NCI-H1694 treated with DMSO at 0.1 percent for 48 hours (cell line): ENCODE measurements at regions not wholly inside any gene's neighbourhood (a gene's known extent, or its start where the extent isn't known, plus 50 kb on each side); places are given as distances from the start of the nearest gene placed in this dataset.
"Not testable (repeated sequence)": the region's sequence is repeated elsewhere in the genome, so short reads cannot be mapped to it uniquely, and the experiment has no call there.

Experiments used
- DNase-seq: peaks from one replicate; lab custom pipeline; 2025; lab: John Stamatoyannopoulos, UW

DNA sequence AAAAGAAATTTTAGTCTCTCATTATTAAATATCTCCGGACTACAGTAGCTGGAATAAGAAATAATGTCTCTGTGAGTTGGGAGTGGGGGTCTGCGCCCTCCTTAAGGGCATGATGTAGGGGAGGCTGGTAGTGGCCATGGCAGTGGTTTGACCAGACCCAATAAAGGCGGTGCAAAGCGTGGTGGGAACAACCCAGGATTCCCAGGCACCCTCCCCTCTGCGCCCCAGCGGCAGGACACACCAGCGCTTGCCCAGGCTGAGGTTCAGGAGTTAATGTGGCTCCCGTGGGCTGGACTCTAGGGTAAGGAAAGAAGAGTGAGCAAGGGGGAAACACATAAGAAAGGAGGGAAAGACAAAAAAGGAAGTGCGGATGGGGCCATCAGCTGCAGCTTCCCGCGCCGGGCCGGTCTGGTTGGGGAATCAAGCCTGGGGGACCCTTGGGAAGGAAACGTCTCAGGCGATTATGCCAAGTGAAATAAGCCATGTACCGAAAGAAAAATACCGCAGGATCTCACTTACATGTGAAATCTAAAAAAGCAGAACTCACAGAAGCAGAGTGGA, 157.5 kb upstream of the SMIM31 start:
- no peak for DNase-seq

DNA sequence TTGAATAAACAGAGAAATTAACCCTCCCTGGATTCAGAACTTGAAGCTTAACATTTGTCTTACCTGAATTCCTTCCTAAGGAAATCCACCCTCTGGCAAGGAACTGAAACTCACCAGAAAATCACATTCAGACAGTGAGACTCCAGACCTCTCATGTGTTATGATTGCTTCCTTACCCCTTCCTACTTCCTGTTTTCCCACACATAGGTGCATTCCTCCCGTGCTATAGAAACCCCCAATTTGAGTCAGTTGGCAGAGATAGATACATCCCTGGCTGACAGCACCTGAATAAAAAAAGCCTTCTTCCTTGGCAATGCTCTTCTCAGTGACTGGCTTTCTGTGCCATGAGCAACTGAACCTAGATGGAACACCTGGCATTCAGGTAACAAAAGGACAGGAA, 157.0 kb upstream of the SMIM31 start:
- DNase-seq: no peak

DNA sequence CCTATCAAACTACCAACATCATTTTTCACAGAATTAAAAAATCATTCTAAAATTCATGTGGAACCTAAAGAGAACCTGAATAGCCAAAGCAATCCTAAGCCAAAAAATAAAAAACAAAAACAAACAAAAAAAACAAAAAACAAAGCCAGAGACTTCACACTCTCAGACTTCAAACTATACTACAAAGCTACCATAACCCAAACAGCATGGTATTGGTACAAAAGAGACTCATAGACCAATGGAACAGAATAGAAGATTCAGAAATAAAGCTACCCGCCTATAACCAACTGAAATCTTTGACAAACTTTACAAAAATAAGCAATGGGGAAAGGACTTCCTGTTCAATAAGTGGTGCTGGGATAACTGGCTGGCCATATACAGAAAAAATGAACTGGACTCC, 152.3 kb upstream of the SMIM31 start:
- no peak for DNase-seq

DNA sequence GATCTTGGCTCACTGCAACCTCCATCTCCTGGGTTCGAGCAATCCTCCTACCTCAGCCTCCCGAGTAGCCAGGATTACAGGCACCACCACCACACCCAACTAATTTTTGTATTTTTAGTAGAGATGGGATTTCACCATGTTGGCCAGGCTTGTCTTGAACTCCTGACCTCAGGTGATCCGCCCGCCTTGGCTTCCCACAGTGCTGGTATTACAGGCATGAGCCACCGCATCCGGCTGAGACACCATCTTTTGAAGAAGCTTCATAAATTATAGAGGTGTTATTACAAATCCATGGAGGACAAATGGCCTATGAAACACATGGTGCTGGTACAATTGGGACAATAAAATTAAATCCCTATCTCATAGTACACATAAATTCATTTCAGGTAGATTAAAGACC, 148.1 kb upstream of the SMIM31 start:
- DNase-seq: not testable (repeated sequence)

DNA sequence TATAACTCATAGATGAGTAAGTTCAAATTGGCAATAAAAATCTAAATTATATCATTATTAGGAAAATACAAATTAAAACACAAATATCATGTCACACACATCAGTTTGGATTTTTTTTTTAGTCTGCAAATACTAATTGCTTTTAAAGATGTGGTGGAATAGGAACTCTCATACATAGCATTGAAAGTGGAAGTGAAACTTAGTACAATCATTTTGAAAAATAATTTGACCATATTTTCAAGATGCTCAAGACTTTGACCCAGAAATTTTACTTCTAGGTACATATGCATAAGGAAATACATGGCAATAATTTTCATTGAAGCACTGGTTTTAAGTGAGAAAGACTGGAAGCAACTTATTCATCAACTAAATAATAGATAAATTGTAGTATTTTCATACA, 147.5 kb upstream of the SMIM31 start:
- DNase-seq: no peak

DNA sequence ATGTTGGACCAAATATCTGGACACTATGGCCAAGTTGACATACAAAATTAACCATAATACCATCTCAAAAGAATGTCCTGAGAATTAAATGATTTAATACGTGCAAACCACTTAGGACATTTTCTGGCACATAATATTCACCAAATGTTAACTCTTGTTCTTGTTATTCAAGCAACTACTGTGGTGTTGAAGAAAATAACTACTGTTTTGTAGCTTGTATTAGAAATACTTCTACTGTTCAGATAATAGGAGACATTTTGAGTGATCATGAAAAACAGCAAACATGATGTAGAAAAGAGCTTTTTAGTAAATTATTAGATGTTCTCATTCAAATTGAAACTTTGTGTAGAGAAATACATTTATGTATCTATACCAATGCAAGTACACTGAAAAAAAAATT, 140.7 kb upstream of the SMIM31 start:
- DNase-seq: no peak

DNA sequence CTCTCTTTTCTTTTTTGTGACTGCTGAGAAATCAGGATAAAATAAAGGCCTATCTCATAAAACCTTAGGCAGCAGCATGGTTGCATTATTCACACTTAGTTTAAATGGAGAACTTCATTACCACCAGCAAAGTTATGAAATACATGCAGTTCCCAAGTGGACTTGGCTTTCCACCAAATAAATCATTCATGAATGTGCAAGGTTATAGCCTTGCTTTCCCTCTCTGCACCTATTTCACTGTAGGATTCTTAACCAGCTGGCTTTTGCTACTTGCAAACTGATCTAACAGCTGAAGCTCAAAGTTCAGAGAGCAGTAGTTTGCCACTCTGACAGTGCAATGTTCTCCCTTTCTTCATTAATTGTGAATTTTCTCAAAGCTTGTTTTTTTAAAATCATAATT, 140.1 kb upstream of the SMIM31 start:
- DNase-seq: no peak

DNA sequence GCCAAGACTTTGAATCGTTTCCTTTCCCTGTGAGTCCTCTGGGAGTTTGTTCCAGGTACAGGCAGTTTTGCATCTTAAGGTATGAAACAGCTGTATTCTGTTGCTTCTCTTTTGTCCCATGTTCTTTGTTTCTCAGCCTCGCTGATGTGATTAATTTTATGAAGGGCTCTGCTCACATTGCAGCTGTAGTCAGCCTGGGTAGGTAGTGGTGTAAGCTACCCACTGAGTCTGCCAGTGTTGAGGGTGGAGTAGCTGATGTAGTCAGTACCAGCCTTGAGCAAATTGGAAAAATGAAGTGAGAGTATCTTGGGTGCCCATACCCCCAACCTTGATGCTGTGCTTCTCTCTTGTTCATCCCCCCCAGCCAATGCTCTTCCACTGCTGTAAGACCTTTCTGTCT, 139.6 kb upstream of the SMIM31 start:
- DNase-seq: no peak

DNA sequence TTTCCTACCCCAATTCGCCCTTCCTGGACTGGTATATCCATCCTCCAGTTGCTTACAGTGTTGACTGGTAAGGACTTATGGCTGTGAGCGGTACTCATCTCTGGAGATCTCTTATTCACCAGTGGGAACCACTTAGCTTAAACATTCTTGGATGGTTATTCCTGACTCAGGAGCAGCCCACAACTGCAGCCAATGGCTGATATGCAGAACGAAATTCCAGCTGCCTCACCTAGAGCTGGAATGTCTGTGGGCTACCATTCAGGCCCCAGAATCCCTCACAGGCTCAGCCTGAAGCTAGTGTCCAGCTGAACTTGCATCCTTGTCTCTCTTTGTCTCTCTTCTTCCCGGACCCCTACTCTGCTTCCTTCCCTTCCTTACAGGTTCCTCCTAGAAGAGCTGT, 138.9 kb upstream of the SMIM31 start:
- no peak for DNase-seq

DNA sequence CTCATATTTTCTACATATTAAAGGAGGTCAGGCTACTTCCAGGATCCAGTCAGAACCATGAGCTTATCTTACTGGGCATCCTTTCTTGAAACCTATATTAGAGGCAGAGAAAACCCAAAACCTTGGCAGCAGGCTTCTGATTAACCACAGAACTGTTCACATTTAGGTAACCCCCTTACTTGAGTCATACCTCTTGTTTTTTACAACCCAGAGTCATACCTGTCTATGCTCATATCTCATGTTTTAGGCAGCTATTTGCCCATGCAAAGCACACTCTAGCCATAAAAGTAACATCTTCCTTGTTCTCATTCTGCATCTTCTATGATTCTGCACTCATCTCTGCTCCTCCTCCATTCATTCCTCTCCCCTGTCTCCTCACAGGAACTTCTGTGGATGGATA, 138.0 kb upstream of the SMIM31 start:
- no peak for DNase-seq

DNA sequence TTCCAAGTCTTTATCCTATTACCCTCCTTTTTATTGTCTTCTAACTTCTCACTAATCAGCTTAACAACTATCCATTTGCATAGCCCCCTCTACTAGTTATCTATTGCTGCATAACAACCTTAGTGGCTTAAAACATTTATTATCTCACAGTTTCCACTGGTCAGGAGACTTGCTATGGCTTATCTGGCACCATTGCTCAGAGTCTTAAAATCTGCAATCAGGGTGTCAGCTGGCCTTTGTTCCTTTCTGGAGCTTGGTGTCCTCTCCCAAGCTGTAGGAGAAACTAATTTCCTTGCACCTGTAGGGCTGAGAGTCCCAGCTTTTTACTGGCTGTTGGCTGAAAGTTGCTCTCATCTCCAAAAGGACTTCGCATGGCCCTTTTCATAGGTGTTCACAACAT, 137.0 kb upstream of the SMIM31 start:
- no peak for DNase-seq

DNA sequence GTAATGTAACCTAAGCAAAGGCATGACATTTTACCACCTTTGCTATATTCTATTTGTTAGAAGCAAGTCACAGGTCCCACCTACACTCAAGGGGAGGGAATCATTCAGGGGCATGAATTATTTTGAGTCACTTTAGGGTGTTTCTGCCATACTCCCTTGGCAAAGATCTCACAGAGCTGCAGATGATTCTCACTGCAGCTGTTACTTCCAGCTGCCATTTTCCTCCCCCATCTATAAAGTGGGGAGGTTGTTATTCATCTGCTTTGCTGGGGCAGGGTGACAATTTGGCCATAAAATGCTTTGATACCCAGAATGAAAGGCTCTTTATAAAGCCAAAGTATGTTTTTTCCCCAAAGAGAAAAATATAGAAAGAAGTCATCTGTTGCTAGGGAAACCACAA, 136.5 kb upstream of the SMIM31 start:
- DNase-seq: no peak

DNA sequence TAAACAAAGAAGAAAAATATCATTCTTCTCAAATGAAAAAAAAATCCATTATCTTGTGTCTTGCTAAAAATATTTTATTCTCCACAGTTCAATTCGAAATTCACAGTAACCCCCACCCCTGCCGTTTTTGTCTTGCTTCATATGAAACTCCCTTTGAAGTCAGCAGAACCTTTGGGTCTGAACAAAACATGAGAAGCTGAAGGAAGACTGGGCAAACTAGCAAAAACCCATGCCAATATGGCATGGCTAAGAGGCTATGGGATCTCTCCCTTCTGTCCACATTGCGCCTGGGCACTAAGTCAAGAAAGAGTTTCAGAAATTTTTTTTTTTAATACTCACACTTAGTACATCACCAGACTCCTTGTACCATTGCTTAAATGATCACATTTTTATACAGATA, 136.0 kb upstream of the SMIM31 start:
- DNase-seq: no peak

DNA sequence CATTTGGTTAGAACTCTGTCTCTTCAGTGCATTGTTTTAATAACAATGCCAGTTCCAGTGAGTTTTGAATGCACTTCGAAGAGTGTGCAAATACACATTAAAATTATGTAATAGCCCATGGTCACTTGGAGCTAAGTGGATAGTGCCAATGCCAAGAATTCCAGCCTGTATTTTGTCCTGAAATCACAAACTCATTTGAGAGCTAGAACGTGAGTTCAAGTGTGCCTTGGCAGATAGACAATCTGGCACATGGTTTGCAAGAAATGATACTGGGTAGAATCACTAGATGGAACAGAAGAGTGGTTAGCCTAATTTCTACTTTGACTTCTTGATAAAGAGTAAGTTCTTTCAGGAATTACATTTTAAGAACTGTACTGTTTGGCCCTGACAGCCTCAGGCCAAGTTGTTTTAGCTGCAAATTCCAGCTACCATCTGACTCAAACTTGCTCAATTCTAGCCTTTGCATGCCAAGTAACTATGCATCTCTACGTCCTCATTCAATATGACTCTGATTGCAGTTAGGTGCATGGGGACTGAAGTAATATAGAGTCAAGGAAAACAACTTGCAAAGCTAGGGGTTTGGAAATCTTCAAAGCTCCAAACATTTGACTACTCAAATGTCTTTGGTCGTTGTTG, 131.9 kb upstream of the SMIM31 start:
- DNase-seq: no peak

DNA sequence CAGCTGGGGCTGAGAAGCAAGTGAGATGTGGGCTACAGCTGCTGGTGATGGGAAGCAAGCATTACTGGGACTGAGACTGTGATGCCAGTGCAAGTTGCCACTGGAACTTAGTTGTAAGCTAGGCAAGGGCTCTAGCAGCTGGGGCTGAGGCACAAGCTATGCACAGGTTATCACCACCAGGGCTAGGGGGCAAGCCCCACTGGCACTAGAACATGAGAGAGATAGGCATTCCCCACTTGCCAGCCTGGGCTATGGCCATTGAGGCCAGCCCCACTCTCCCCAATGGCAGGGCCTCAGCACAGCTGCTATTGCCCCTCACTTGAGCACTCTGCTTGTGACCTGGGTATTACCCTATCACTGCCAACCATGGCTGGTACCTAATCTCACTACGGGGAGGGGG, 130.8 kb upstream of the SMIM31 start:
- no peak for DNase-seq

DNA sequence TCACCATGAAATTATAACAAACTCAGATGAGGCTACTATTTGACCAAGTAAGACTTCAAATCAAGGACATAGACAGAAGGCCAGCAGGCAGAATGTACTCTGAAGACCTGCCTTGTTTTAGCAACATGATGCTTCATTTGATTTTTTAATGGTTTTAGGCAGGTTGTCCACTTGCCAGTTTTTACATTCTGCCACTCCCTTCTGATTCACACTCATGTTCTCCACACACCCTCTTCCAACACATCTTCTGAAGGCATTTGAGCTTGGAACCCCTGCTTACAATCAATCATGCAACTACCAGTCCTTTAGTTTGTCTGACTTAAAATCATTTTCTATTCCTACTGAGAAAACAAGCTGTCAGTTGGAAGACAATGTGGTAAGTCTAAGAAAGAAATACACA, 114.9 kb upstream of the SMIM31 start:
- DNase-seq: no peak

DNA sequence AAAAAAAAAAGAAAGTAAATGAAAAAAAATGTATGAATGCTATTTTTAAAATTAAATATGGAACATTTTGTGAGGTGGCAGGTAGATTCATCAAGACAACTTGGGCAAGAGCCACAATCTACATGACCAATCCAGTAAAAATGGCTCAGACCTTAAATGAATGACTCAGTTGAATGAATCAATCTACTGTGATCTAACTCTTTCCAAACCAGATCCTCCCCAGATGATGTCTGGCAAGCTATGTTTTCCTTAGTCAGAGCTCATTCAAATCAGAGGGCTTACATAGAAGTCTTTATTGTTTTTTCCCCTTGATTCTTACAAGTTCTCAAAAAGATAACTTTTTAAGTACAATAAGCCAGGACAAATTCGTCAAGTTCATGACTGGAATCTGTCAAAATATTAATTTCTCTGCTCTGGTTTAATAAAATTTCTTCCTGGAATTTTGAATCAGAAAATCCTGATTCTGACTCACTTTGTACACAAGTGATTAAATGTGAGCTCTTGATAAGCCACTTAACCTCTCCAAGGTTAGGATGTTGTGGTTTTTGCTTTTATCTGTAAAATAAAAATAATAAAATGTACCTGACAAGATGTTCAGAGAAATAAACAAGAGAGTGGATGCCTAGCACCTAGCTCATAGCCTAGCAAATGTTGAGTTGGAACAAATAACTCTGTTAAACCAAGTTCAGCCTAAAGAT, 105.6 kb upstream of the SMIM31 start:
- no peak for DNase-seq

DNA sequence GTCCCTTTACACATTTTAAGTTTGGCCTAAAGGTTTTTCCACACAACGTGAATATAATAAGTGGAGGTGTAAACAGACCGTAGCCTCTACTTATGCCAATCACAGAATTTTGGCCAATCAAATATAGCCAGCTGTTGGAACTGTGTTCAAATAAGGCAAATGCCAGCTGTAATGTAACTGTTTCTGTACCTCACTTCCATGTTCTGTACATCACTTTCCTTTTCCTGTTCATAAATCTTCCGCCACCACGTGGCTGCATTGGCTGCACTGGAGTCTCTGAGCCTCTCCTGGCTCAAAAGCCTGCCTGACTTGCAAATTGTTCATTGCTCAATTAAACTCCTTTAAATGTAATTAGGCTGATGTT, 105.1 kb upstream of the SMIM31 start:
- no peak for DNase-seq

DNA sequence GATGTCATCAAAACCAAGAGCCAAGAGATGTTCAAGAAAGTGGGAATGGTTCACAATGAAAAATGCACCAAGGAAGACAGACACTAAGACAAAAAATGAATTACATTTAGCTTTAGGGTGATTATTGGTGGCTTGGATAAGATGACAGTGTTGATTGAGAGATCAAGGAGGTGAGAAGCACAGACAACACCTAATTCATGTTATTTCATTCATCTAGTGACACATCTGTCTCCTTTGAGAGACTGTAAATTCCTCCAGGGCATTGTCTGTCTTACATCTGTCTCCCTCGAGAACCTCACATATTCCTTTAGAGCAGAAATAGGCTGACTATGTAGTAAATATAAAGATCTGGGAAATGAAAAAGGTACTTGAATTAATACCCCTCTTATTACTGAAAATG, 94.2 kb upstream of the SMIM31 start:
- DNase-seq: no peak

DNA sequence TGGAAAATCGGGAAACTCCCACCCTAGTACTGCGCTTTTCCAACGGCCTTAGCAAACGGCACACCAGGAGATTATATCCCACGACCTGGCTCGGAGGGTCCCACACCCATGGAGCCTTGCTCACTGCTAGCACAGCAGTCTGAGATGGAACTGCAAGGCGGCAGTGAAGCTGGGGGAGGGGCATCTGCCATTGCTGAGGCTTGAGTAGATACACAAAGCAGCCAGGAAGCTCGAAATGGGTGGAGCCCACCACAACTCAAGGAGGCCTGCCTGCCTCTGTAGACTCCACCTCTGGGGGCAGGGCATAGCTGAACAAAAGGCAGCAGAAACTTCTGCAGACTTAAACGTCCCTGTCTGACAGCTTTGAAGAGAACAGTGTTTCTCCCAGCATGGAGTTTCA, 77.8 kb upstream of the SMIM31 start:
- not testable (repeated sequence) for DNase-seq

DNA sequence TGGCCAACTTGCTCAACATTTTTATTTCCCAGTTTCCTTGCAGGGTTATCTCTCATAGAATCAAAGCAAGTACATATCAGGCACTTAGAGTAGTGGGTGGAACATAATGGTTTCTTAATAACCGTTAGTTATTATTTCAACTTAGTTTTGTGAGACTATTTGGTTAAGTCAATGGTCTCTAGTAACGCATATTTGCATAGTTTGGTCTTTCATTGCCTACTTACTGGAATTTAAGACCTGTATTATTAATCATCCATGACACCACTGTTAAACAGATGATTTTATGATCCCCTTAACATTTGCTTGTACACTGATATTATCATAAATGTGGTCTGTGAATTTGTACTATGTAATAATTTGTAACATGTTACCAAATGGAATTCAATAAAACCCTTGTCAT, 70.9 kb upstream of the SMIM31 start:
- DNase-seq: no peak

DNA sequence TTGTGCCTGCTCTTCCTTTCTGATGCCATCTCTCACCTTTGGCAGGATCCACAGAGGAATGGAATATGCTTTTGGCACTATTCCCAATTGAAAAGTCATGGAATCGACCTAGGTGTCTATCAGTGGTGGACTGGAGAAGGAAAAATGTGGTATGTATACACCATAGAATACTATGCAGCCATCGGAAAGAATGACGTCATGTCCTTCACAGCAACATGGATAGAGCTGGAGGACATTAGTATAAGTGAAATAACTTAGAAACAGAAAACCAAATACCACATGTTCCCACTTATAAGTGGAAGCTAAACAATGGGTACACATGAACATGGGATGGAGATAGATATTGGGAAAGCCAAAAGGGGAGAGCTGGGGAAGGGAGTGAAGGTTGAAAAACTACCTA, 58.3 kb upstream of the SMIM31 start:
- no peak for DNase-seq

DNA sequence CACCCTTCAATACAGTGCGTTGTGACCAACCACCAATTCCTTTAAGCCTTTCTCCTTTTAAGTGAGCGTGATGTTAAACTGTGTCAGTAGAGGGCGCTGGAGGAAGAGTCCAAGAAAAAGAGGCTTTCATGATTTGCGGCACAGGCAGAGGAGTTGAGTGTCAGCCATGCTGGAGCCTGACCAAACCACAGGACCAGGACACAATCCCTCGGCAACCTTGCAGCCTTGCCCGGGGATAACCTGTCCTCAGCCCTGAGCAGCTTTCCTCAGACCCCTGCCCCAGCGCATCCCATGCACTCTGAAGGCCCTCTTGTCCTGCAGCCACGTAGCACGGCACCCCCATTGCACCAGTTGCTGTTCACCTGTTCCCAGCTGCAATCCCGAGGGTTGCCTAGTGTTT, 53.5 kb upstream of the SMIM31 start:
- DNase-seq: no peak

DNA sequence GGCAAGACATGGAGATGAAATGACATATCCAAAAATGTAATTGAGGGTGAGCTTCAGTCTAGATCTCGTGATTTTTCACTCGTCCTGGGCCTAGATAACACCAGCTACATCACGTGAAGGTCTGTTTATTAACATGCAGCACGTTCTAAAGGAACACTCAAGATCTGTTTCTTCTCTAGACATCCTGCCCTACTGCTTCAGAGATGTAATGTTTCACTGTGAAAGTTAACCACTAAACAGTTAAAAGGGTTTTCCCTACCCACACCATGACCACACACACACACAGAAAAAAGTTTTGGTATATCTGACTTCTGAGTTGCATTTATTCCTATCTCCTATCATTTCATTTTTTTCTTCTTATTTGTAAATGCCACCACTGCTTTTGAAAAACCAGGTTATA, 52.3 kb upstream of the SMIM31 start:
- DNase-seq: no peak
